DOHH2 (cell line): ENCODE measurements at regions not wholly inside any gene's neighbourhood (a gene's known extent, or its start where the extent isn't known, plus 50 kb on each side); places are given as distances from the start of the nearest gene placed in this dataset.

Source experiments
- H3F3A ChIP-seq: fragments of 200-600 bp; sonication (generic), shearing (Covaris generic); 2 replicates; pipeline ENCODE4 v1.6.0; 2016; ENCODE audit warnings: antibody characterized with exemption, mild to moderate bottlenecking; ENCODE audit not compliant: control insufficient read depth, insufficient read depth
- H3K27ac ChIP-seq: fragments of 200-600 bp; sonication (generic); 2 replicates; pipeline ENCODE4 v1.5.1; 2014; ENCODE audit warnings: low read depth, mild to moderate bottlenecking, low read length, moderate library complexity
- H3K27me3 ChIP-seq: fragments of 200-600 bp; sonication (generic); 2 replicates; pipeline ENCODE4 v1.6.1; 2014; ENCODE audit warnings: mild to moderate bottlenecking, low read length, mixed read lengths; ENCODE audit not compliant: control insufficient read depth
- H3K36me3 ChIP-seq: fragments of 200-600 bp; sonication (generic); 2 replicates; pipeline ENCODE4 v1.6.1; 2014; ENCODE audit warnings: mild to moderate bottlenecking, low read length, moderate library complexity, mixed read lengths; ENCODE audit not compliant: control insufficient read depth
- H3K4me1 ChIP-seq: fragments of 200-600 bp; sonication (generic); 2 replicates; pipeline ENCODE4 v1.6.1; 2014; ENCODE audit warnings: mild to moderate bottlenecking, low read length, mixed read lengths; ENCODE audit not compliant: control insufficient read depth
- H3K4me2 ChIP-seq: fragments of 200-600 bp; sonication (generic); 2 replicates; pipeline ENCODE4 v1.6.0; 2014; ENCODE audit warnings: mild to moderate bottlenecking, low read length, moderate library complexity
- H3K4me3 ChIP-seq: fragments of 200-600 bp; sonication (generic); 2 replicates; pipeline ENCODE4 v1.5.1; 2014; ENCODE audit warnings: mild to moderate bottlenecking, low read length, mixed read lengths
- H3K79me2 ChIP-seq: fragments of 200-600 bp; sonication (generic); 2 replicates; pipeline ENCODE4 v1.6.1; 2014; ENCODE audit warnings: mild to moderate bottlenecking, low read length, mixed read lengths; ENCODE audit not compliant: control insufficient read depth
- H3K9me2 ChIP-seq: fragments of 200-600 bp; sonication (generic); replicated peaks from 2 replicates; pipeline ENCODE4 v1.6.1; 2014; ENCODE audit warnings: mild to moderate bottlenecking, low read length, mixed read lengths; ENCODE audit not compliant: control insufficient read depth
- H3K9me3 ChIP-seq: fragments of 200-600 bp; sonication (generic); 2 replicates; pipeline ENCODE4 v1.6.1; 2014; ENCODE audit warnings: antibody characterized with exemption, low read length, mixed read lengths; ENCODE audit not compliant: control insufficient read depth, insufficient read depth
- H4K20me1 ChIP-seq: fragments of 200-600 bp; sonication (generic); 2 replicates; pipeline ENCODE4 v1.6.0; 2014; ENCODE audit warnings: low read depth, mild to moderate bottlenecking, antibody characterized with exemption, low read length, moderate library complexity; ENCODE audit not compliant: control insufficient read depth, insufficient read depth
- EZH2phosphoT487 ChIP-seq: fragments of 200-600 bp; sonication (generic); IDR thresholded peaks from 2 replicates; pipeline ENCODE4 v1.6.1; 2017; ENCODE audit warnings: borderline replicate concordance, mild to moderate bottlenecking, antibody characterized with exemption, low read length, moderate library complexity, mixed read lengths
- TF ChIP-seq, protein P1 (sequence below): fragments of 200-600 bp; sonication (generic); IDR thresholded peaks from one replicate; pipeline ENCODE4 v1.5.1; 2014; ENCODE audit warnings: antibody characterized with exemption, mild to moderate bottlenecking, low read depth, low read length; ENCODE audit not compliant: poor library complexity, severe bottlenecking

DNA sequence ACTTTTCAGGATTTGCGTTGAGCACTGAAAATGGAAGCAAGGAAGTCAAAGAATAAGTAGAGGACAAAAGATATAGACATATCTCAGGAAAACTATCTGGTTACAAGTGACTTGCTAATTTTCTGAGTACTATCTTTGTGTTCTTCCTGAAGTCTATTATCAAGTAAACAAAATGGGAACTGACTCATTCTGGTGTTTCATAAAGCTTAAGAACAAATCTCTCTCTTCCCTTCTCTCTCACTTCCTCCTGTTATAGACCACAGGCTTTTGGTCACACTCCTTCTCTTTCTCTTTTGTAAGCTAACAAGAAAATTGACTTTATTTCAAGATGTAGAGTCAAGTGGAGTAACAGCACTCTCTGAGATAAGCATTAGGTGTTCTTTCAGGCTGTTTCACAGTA is 406.6 kb upstream of the SYT1 start:
- Histone ChIP-seq H3K4me3 (no peak overlapping the region), H3K27ac (no peak overlapping the region), H3K4me1 (no peaks in the 10 kb centered on the region), H3K9me3 (no peaks in the 10 kb centered on the region), H3K79me2 (no peaks in the 10 kb centered on the region), H4K20me1 (no peaks in the 10 kb centered on the region), H3K36me3 (no peaks in the 10 kb centered on the region), H3F3A (no peaks in the 10 kb centered on the region), H3K4me2 (no peak overlapping the region), H3K9me2 (no peaks in the 10 kb centered on the region), H3K27me3 (no peaks in the 10 kb centered on the region)
- no peak for TF ChIP-seq EZH2phosphoT487
- TF ChIP-seq, protein P1, sequence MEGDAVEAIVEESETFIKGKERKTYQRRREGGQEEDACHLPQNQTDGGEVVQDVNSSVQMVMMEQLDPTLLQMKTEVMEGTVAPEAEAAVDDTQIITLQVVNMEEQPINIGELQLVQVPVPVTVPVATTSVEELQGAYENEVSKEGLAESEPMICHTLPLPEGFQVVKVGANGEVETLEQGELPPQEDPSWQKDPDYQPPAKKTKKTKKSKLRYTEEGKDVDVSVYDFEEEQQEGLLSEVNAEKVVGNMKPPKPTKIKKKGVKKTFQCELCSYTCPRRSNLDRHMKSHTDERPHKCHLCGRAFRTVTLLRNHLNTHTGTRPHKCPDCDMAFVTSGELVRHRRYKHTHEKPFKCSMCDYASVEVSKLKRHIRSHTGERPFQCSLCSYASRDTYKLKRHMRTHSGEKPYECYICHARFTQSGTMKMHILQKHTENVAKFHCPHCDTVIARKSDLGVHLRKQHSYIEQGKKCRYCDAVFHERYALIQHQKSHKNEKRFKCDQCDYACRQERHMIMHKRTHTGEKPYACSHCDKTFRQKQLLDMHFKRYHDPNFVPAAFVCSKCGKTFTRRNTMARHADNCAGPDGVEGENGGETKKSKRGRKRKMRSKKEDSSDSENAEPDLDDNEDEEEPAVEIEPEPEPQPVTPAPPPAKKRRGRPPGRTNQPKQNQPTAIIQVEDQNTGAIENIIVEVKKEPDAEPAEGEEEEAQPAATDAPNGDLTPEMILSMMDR, result no peak

DNA sequence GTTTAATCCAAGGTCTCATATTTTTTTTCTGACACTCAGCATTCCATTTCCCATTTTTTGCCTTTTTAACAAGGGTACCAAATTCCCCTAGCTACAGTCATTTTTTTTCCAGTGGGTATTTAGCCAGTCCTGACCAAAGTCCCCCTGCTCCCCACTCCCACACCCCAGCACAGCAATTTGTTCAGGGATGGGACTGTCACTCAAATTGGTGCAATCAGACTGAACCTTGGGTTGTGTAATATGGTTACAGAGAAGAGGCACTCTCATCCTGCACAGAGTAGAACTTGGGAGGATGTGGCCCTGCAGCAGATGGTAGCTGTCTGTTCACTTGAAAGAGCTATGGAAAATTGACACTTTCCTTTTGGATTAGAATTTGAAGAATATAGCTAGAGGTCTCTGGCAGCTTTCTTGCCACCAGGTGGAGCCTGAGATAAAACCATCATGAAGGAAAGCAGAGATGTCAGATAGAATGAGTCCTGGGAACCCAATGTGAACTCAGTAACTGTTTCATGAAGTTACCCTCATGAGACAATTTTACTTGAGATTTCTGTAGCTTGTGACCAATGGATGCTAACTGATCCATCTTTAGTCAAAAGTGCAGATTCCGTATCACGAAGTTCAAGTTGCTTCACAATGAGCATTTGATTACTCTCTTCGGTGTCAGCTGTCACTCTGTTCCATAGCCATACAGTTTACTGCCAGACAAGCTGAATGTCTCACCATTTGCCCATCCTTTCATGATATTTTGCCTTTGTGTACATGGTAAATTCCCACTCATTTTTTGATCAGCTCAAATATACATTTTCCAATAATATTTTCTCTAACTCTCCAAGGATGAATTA is 394.0 kb upstream of the SYT1 start:
- no peaks in the 10 kb centered on the region for H4K20me1 ChIP-seq
- no peaks in the 10 kb centered on the region for H3K9me3 ChIP-seq
- H3K4me2 ChIP-seq, result no peak overlapping the region
- H3K4me1 ChIP-seq, result no peaks in the 10 kb centered on the region
- H3K27me3 ChIP-seq, result no peaks in the 10 kb centered on the region
- no peak overlapping the region for H3K27ac ChIP-seq
- H3K36me3 ChIP-seq, result no peaks in the 10 kb centered on the region
- TF ChIP-seq, protein P1, result peak; percentile 55
- TF ChIP-seq EZH2phosphoT487, result no peak
- no peaks in the 10 kb centered on the region for H3F3A ChIP-seq
- no peak overlapping the region for H3K4me3 ChIP-seq
- H3K79me2 ChIP-seq, result no peaks in the 10 kb centered on the region
- H3K9me2 ChIP-seq, result no peaks in the 10 kb centered on the region

DNA sequence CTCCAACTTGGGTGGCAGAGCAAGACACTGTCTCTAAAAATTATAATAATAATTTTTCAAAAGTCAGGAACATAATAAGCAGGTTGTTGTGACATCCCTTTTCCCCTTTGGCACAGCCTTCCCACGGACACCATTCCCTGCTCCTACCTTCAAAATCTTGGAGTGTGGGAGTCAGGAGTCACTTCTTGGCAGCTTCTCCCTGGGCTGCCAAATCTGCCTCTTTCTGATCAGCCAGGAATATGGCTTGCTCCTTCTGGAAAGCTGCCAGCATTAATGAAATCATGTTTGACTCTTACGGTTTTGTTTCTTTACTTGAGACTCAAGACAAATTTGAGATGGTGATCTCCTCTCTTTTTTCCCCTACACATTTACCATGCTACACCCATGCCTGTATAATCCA is 391.4 kb upstream of the SYT1 start:
- no peaks in the 10 kb centered on the region for H3K9me2 ChIP-seq
- H3K27ac ChIP-seq, result no peak overlapping the region
- no peaks in the 10 kb centered on the region for H4K20me1 ChIP-seq
- H3K9me3 ChIP-seq, result no peaks in the 10 kb centered on the region; the same call in 1 of the 2 replicates
- H3K4me1 ChIP-seq, result no peaks in the 10 kb centered on the region
- H3K79me2 ChIP-seq, result no peaks in the 10 kb centered on the region
- H3K36me3 ChIP-seq, result no peaks in the 10 kb centered on the region
- no peak overlapping the region for H3K4me3 ChIP-seq
- H3K4me2 ChIP-seq, result no peak overlapping the region
- no peaks in the 10 kb centered on the region for H3F3A ChIP-seq
- no peaks in the 10 kb centered on the region for H3K27me3 ChIP-seq
- TF ChIP-seq, protein P1, result no peak
- no peak for TF ChIP-seq EZH2phosphoT487
